ACC112 (cell line): ENCODE measurements at regions not wholly inside any gene's neighbourhood (a gene's known extent, or its start where the extent isn't known, plus 50 kb on each side); places are given as distances from the start of the nearest gene placed in this dataset.

ENCODE experiments used
- H2AFZ ChIP-seq: fragments of 200-600 bp; sonication (generic); one replicate; pipeline ENCODE4 v1.6.0; 2017; ENCODE audit warnings: antibody characterized with exemption, low read length; ENCODE audit not compliant: unreplicated experiment
- H3K27ac ChIP-seq: fragments of 200-600 bp; sonication (generic); 2 replicates; pipeline ENCODE4 v1.5.1; 2014; ENCODE audit warnings: low read depth, mild to moderate bottlenecking, antibody characterized with exemption, low read length, moderate library complexity
- H3K27me3 ChIP-seq: fragments of 200-600 bp; sonication (generic); 2 replicates; pipeline ENCODE4 v1.6.1; 2014; ENCODE audit warnings: mild to moderate bottlenecking, antibody characterized with exemption, low read length, moderate library complexity, mixed read lengths; ENCODE audit not compliant: insufficient read depth
- H3K36me3 ChIP-seq: fragments of 200-600 bp; sonication (generic); 2 replicates; pipeline ENCODE4 v1.6.1; 2016; ENCODE audit warnings: mild to moderate bottlenecking, antibody characterized with exemption, low read length, moderate library complexity, mixed read lengths; ENCODE audit not compliant: insufficient read depth
- H3K4me1 ChIP-seq: fragments of 200-600 bp; sonication (generic); one replicate; pipeline ENCODE4 v1.6.1; 2016; ENCODE audit warnings: low read length, mixed read lengths; ENCODE audit not compliant: insufficient read depth, unreplicated experiment, control insufficient read depth
- H3K4me3 ChIP-seq: fragments of 200-600 bp; sonication (generic); 2 replicates; pipeline ENCODE4 v1.5.1; 2014; ENCODE audit warnings: mild to moderate bottlenecking, low read depth, low read length
- H3K79me2 ChIP-seq: fragments of 200-600 bp; sonication (generic); one replicate; pipeline ENCODE4 v1.6.0; 2016; ENCODE audit warnings: low read length; ENCODE audit not compliant: control insufficient read depth, unreplicated experiment, insufficient read depth

DNA sequence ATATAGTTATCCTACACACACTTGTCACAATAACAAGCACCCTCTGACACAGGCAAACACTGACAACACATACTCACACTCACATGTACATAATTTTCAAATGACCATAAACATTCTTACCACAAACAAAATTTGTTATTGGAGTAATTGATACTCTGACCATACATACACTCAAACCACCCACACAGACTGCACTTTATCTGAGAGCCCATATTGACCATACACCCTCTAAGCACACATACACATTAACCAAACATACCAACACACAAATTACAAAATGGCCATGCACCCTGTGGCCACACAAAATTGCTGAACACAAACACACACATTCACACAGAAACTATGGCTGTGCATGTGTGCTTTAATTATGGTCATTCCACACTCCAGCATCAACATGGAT lies 79.1 kb upstream of the FAM120A start:
- Histone ChIP-seq H3K4me1 (no peaks in the 10 kb centered on the region), H3K27ac (no peak overlapping the region), H2AFZ (no peak overlapping the region), H3K27me3 (peaks cover 66% of the 10 kb centered on the region), H3K36me3 (no peaks in the 10 kb centered on the region), H3K79me2 (no peaks in the 10 kb centered on the region), H3K4me3 (no peak overlapping the region)

DNA sequence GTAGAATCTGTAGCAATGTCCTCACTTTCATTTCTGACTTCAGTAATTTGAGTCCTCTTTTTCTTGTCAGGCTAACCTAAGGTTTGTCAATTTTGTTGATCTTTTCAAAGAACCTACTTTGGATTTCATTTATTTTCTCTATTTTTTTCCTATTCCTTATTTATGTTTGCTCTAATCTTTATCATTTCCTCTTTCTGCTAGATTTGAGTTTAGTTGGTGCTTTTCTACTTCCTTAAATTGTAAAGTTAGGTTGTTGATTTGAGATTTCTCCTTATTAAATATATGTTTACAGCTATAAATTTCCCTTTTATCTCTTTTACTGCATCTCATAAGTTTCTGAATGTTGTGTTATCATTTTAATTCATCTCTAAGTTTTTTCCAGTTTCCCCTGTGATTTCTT lies 75.1 kb upstream of the FAM120A start:
- Histone ChIP-seq H3K79me2 (no peaks in the 10 kb centered on the region), H3K36me3 (no peaks in the 10 kb centered on the region), H3K27ac (no peak overlapping the region), H3K27me3 (peaks cover 62% of the 10 kb centered on the region), H3K4me3 (no peak overlapping the region), H3K4me1 (no peaks in the 10 kb centered on the region), H2AFZ (no peak overlapping the region)

DNA sequence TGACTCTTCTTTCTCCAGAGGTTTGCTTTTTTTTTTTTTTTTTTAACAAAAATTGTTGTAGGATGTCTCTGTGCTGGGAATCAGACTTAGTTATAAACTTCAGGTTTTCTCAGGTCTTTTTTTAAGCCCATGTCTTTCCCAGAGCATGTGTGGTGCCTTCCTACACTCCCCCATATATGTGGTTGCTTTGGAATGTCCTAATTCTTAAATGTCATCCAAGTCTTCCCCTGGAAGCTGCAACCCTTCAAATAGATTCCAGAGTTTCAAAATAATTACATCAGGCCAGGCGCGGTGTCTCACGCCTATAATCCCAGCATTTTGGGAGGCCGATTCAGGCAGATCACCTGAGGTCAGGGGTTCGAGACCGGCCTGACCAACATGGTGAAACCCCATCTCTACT lies 73.2 kb upstream of the FAM120A start:
- Histone ChIP-seq H3K4me3 (no peak overlapping the region), H3K27me3 (peaks cover 52% of the 10 kb centered on the region)

DNA sequence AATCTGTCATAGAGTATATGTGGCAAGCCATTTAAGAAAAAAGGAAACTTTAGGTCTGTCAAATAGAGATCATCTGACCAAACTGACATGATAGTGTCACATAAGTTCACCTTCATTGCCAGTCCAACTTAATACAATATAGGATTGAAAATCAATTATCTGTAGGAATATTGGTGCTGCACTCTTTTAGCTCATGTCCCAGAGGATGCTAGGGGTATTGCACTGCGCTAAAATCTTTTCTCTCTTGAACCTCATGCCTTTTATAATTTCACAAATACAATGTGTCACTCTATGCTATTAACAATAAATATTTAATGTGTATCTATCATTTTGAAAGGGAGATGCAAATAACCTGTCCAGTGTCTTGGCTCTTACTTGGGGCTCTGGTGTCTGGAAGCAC lies 72.4 kb upstream of the FAM120A start:
- no peak overlapping the region for H2AFZ ChIP-seq
- H3K4me1 ChIP-seq, result no peaks in the 10 kb centered on the region
- H3K36me3 ChIP-seq, result no peaks in the 10 kb centered on the region

More for the DNA sequence above, 73.2 kb upstream of the FAM120A start:
- no peaks in the 10 kb centered on the region for H3K36me3 ChIP-seq
- H3K27ac ChIP-seq, result no peak overlapping the region
- H3K79me2 ChIP-seq, result no peaks in the 10 kb centered on the region
- H2AFZ ChIP-seq, result no peak overlapping the region
- no peaks in the 10 kb centered on the region for H3K4me1 ChIP-seq

DNA sequence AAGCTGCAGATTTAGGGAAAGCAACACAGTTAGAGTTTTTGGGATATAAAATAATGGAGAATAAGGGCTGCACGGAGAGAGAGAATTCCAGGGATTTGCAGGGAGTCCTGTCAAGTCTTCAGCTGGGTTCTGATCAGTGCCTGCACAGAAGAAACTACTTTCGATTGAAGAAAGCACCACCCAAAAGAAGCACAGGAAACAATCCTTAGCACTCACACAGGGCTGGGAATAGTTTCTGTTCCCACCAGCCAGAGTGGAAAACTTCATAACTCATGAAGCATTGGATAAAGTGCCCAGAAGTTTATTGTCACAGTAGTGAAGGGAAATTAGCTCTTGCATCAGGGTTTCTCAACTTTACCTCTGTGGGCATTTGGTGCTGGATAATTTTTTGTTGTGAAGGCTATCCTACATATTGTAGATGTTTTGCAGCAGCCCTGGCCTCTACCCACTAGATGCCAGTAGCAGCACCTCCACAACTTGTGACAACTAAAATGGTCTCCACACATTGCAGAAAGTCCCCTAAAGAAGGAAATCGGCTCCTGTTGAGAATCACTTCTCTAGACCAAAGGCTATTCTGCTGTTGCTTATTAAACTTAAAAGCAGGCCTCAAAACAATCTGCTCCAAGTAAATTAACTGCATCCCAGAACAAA lies 71.0 kb upstream of the FAM120A start:
- H3K27ac ChIP-seq, result no peak overlapping the region
- no peaks in the 10 kb centered on the region for H3K79me2 ChIP-seq
- no peak overlapping the region for H2AFZ ChIP-seq
- peaks cover 45% of the 10 kb centered on the region for H3K27me3 ChIP-seq
- no peaks in the 10 kb centered on the region for H3K36me3 ChIP-seq
- H3K4me3 ChIP-seq, result no peak overlapping the region
- no peaks in the 10 kb centered on the region for H3K4me1 ChIP-seq

More for the DNA sequence above, 72.4 kb upstream of the FAM120A start:
- H3K4me3 ChIP-seq, result no peak overlapping the region
- peaks cover 44% of the 10 kb centered on the region for H3K27me3 ChIP-seq
- H3K79me2 ChIP-seq, result no peaks in the 10 kb centered on the region
- H3K27ac ChIP-seq, result no peak overlapping the region

DNA sequence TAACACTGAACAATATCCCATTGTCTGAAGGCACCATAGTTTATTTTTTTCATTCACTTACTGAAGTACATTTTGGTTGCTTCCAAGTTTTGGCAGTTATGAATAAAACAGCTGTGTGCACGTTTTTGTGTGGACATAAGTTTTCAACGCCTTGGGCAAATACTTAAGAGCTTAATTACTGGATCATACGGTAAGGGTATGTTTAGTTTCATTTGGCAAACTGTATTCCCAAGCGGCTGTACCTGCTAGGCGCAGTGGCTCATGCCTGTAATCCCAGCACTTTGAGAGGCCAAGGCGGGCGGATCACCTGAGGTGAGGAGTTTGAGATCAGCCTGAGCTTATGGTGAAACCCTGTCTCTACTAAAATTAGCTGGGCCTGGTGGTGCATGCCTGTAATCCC lies 63.7 kb upstream of the FAM120A start:
- H3K4me1 ChIP-seq, result no peaks in the 10 kb centered on the region
- no peak overlapping the region for H2AFZ ChIP-seq
- H3K27me3 ChIP-seq, result peaks cover 37% of the 10 kb centered on the region
- no peak overlapping the region for H3K27ac ChIP-seq
- H3K4me3 ChIP-seq, result no peak overlapping the region
- H3K79me2 ChIP-seq, result no peaks in the 10 kb centered on the region
- H3K36me3 ChIP-seq, result no peaks in the 10 kb centered on the region

DNA sequence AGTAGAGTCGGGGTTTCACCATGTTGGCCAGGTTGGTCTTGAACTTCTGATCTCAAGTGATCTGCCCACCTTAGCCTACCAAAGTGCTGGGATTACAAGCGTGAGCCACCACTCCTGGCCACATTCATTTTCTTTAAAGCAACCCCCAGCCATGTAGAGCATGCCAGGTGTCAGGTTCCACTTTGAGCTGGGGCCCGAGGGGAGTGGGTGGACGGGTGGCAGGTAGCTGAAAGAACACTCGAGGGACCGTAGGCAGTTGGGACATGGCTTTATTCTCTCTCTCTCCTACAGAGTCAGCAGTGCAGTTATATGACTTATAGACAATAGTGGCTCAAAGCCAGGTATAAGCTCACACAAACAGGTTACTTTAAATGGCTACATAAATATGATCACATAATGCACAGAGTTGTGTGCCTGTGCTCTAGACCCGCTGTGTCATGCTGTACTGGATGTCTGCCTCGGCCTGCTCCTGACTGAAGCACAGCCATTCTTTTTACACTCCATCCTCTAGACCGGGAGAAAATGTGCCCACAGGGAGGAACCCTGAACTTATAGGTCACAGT lies 60.5 kb upstream of the FAM120A start:
- Histone ChIP-seq H3K27ac (no peak overlapping the region), H3K27me3 (peaks cover 50% of the 10 kb centered on the region), H3K79me2 (no peaks in the 10 kb centered on the region), H3K36me3 (no peaks in the 10 kb centered on the region), H3K4me3 (no peak overlapping the region), H2AFZ (no peak overlapping the region), H3K4me1 (no peaks in the 10 kb centered on the region)

DNA sequence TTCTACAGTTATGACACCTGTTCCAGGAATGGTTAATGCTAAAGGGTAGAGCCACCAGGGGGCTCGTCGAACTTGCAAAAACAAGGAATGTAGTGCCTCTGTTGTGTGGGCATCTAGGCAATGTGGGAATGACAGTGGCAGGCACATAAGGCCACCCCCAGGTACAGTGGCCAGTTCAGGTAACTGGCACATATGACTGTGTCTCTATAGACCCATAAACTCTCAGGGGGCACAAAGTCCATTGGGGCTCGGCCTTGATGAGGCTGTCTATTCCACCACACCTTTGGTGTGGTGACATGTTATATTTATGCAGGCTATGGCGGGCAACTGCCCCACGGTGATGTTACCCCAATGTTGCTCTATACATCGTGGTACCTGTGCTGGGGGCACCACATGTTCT lies 59.6 kb upstream of the FAM120A start:
- Histone ChIP-seq H3K4me1 (peaks cover under 1% of the 10 kb centered on the region), H3K27ac (no peak overlapping the region), H2AFZ (no peak overlapping the region), H3K36me3 (no peaks in the 10 kb centered on the region), H3K79me2 (no peaks in the 10 kb centered on the region), H3K27me3 (peaks cover 58% of the 10 kb centered on the region), H3K4me3 (no peak overlapping the region)

DNA sequence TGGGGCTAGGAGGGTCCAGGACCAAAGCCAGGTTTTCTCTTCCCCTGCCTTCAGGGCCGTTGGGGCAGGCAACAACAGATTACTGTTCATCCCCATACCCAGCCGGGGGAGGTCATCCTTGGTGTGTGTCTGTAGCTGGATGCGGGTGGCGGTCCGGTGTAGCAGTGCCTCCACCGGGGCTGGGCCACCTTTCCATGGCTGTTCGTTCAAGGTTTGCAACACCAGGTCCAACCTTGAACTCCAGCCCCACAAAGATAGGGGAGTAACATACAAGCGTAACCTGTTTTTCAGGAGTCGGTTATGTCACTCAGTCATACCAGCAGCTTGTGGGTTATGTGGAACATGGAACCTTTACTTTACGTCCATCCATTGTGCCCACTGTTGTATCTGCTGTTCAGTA lies 58.5 kb upstream of the FAM120A start:
- H3K4me3 ChIP-seq, result no peak overlapping the region
- no peaks in the 10 kb centered on the region for H3K79me2 ChIP-seq
- H3K4me1 ChIP-seq, result peaks cover 7% of the 10 kb centered on the region
- H3K27ac ChIP-seq, result no peak overlapping the region
- peaks cover 58% of the 10 kb centered on the region for H3K27me3 ChIP-seq
- H2AFZ ChIP-seq, result no peak overlapping the region
- H3K36me3 ChIP-seq, result no peaks in the 10 kb centered on the region
